Mesothelial cell of epicardium (in vitro differentiated cells): ENCODE measurements at regions not wholly inside any gene's neighbourhood (a gene's known extent, or its start where the extent isn't known, plus 50 kb on each side); places are given as distances from the start of the nearest gene placed in this dataset.

Experiments used
- DNase-seq, 2 experiments: peaks; one replicate each; pipeline ENCODE4 v3.0.0; 2021; ENCODE audit warnings: low spot score in 2 of 2; ENCODE audit not compliant: unreplicated experiment in 2 of 2
- H3K27ac Mint-ChIP-seq: 2 replicates; pipeline ENCODE4 v1.8.0; 2021; ENCODE audit warnings: mixed read lengths
- H3K27me3 Mint-ChIP-seq: 2 replicates; pipeline ENCODE4 v1.8.0; 2021; ENCODE audit warnings: low read depth, mixed read lengths
- H3K36me3 Mint-ChIP-seq: 2 replicates; pipeline ENCODE4 v1.8.0; 2021; ENCODE audit warnings: mixed read lengths
- H3K4me1 Mint-ChIP-seq: 2 replicates; pipeline ENCODE4 v1.8.0; 2021; ENCODE audit warnings: mixed read lengths
- H3K4me3 Mint-ChIP-seq: 2 replicates; pipeline ENCODE4 v1.8.0; 2021; ENCODE audit warnings: mild to moderate bottlenecking, moderate library complexity, mixed read lengths
- H3K9me3 Mint-ChIP-seq: 2 replicates; pipeline ENCODE4 v1.8.0; 2021; ENCODE audit warnings: mixed read lengths
- TF ChIP-seq, protein P1 (sequence below): fragments of 200-600 bp; sonication (generic); IDR thresholded peaks from one replicate; pipeline ENCODE4 v1.5.0; 2021; ENCODE audit warnings: antibody characterized with exemption; ENCODE audit not compliant: unreplicated experiment

DNA sequence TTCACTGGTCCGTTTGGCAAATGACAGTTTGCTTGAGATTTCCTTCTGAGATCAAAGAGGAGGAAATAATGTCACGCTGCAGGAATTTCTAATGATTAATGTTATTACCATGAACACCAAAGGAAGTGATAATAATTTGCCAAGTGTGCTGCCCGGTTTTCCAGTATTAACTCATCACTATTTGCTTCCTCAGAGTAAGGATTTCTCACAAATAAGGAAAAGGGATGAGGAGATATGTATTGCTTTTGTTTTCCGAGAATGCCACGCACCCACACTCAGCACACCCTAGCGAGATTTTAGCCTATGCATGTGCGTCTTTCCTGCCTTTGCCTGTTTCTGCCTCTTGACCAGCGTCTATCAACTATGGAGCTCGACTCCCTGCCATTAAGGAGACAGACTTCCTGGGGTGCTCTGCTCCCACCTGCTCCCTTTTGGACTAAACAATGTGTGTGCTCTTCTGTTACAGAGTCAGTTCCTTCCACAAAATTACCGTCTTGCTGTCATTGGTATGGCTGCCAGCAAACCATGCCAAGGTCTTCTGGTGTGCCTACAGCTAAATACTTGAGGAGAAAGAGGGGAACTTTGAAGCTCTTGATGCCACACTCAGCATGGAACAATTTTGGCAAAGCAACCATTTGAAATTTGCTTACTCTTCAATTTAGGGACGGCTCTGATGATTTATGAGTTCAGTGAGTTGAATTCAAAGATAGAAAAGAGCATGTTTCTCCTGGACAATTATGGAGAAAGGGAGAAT is 393.1 kb upstream of the ZFP42 start:
- Mint-ChIP-seq H3K4me1 (peaks cover 25% of the 10 kb centered on the region), H3K4me3 (no peak overlapping the region), H3K27me3 (peaks cover 2% of the 10 kb centered on the region), H3K36me3 (no peaks in the 10 kb centered on the region), H3K9me3 (no peaks in the 10 kb centered on the region), H3K27ac (peak overlapping the region; percentile 26)
- no peak for DNase-seq
- TF ChIP-seq, protein P1, sequence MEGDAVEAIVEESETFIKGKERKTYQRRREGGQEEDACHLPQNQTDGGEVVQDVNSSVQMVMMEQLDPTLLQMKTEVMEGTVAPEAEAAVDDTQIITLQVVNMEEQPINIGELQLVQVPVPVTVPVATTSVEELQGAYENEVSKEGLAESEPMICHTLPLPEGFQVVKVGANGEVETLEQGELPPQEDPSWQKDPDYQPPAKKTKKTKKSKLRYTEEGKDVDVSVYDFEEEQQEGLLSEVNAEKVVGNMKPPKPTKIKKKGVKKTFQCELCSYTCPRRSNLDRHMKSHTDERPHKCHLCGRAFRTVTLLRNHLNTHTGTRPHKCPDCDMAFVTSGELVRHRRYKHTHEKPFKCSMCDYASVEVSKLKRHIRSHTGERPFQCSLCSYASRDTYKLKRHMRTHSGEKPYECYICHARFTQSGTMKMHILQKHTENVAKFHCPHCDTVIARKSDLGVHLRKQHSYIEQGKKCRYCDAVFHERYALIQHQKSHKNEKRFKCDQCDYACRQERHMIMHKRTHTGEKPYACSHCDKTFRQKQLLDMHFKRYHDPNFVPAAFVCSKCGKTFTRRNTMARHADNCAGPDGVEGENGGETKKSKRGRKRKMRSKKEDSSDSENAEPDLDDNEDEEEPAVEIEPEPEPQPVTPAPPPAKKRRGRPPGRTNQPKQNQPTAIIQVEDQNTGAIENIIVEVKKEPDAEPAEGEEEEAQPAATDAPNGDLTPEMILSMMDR: no peak

- TF ChIP-seq, protein P1: no peak
- Mint-ChIP-seq H3K27me3 (peaks cover 2% of the 10 kb centered on the region), H3K27ac (no peak overlapping the region), H3K4me3 (no peak overlapping the region), H3K9me3 (no peaks in the 10 kb centered on the region), H3K36me3 (no peaks in the 10 kb centered on the region), H3K4me1 (peaks cover 32% of the 10 kb centered on the region)
- DNase-seq: no peak
These were observed 392.2 kb upstream of the ZFP42 start for GRCh38 chr4:187603093-187604025.

DNA sequence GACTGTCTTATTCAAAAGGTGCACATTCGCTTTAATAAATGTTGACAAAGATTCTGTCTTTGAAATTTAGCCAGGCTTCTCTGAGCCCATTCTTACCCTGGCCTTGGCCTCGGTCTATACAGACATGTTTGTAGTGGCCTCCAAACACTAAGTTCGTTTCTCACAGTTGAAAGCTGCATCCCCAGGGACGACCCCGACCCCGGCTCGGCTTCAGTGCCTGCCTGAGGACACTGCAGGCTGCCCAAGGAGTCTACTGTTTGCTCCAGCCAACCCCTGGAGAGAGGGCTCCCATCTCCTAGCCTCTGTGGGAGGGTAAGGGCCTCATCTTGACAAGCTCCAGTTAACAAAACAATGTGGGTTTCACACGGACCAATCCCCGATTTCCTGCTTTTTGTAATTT is 390.6 kb upstream of the ZFP42 start:
- Mint-ChIP-seq H3K36me3 (no peaks in the 10 kb centered on the region), H3K4me3 (no peak overlapping the region), H3K9me3 (no peaks in the 10 kb centered on the region), H3K27ac (no peak overlapping the region), H3K27me3 (peaks cover 2% of the 10 kb centered on the region), H3K4me1 (peaks cover 33% of the 10 kb centered on the region)
- DNase-seq: no peak
- TF ChIP-seq, protein P1: no peak

- H3K4me1 Mint-ChIP-seq: peaks cover 33% of the 10 kb centered on the region
- no peaks in the 10 kb centered on the region for H3K36me3 Mint-ChIP-seq
- TF ChIP-seq, protein P1: peak; percentile 86
- H3K27me3 Mint-ChIP-seq: peaks cover 2% of the 10 kb centered on the region
- H3K4me3 Mint-ChIP-seq: no peak overlapping the region
- H3K27ac Mint-ChIP-seq: no peak overlapping the region
- no peak for DNase-seq
- H3K9me3 Mint-ChIP-seq: no peaks in the 10 kb centered on the region
These were observed 389.0 kb upstream of the ZFP42 start for GRCh38 chr4:187606581-187606980.

- Mint-ChIP-seq H3K9me3 (no peaks in the 10 kb centered on the region), H3K27ac (no peak overlapping the region), H3K4me3 (no peak overlapping the region), H3K36me3 (no peaks in the 10 kb centered on the region), H3K4me1 (peaks cover 22% of the 10 kb centered on the region), H3K27me3 (peaks cover 2% of the 10 kb centered on the region)
- TF ChIP-seq, protein P1: no peak
- no peak for DNase-seq
These were observed 387.6 kb upstream of the ZFP42 start for GRCh38 chr4:187608001-187608421.
